ENCODE measurements at regions not wholly inside any gene's neighbourhood (a gene's known extent, or its start where the extent isn't known, plus 50 kb on each side); places are given as distances from the start of the nearest gene placed in this dataset.

GRCh38 chr13:62057286-62057685 lies 641.6 kb upstream of the PCDH20 start:
- no peak for TF ChIP-seq CTCF (IDR thresholded peaks at IDR 0.05; ENCODE audit: insufficient read depth, low read length, severe bottlenecking)
- Histone ChIP-seq H3K4me3 (ENCODE audit: low read depth, low read length) (no peak overlapping the region), H3K27me3 (ENCODE audit: control insufficient read depth, insufficient read depth, low read length) (no peaks in the 10 kb centered on the region), H3K36me3 (ENCODE audit: control insufficient read depth, insufficient read depth, low read length) (no peaks in the 10 kb centered on the region)
- FAIRE-seq = no peak
- no peak for DNase-seq (ENCODE audit: low read depth)

- TF ChIP-seq CTCF (IDR thresholded peaks at IDR 0.05; ENCODE audit: insufficient read depth, low read length, severe bottlenecking) = no peak
- DNase-seq (ENCODE audit: low read depth) (no peak), FAIRE-seq (no peak)
These were observed 634.3 kb upstream of the PCDH20 start for GRCh38 chr13:62049992-62050391.

GRCh38 chr13:62046512-62046911 lies 630.9 kb upstream of the PCDH20 start:
- FAIRE-seq = no peak
- H3K4me3 ChIP-seq (ENCODE audit: low read depth, low read length) = no peak overlapping the region

More at GRCh38 chr13:62049992-62050391, 634.3 kb upstream of the PCDH20 start:
- H3K36me3 ChIP-seq (ENCODE audit: control insufficient read depth, insufficient read depth, low read length) = no peaks in the 10 kb centered on the region
- no peaks in the 10 kb centered on the region for H3K27me3 ChIP-seq (ENCODE audit: control insufficient read depth, insufficient read depth, low read length)
- no peak overlapping the region for H3K4me3 ChIP-seq (ENCODE audit: low read depth, low read length)

GRCh38 chr13:62043600-62043999 lies 628.0 kb upstream of the PCDH20 start:
- no peak for TF ChIP-seq CTCF (IDR thresholded peaks at IDR 0.05; ENCODE audit: insufficient read depth, low read length, severe bottlenecking)
- FAIRE-seq = no peak
- no peak for DNase-seq (ENCODE audit: low read depth)
- Histone ChIP-seq H3K36me3 (ENCODE audit: control insufficient read depth, insufficient read depth, low read length) (no peaks in the 10 kb centered on the region), H3K4me3 (ENCODE audit: low read depth, low read length) (no peak overlapping the region), H3K27me3 (ENCODE audit: control insufficient read depth, insufficient read depth, low read length) (no peaks in the 10 kb centered on the region)

More at GRCh38 chr13:62046512-62046911, 630.9 kb upstream of the PCDH20 start:
- Histone ChIP-seq H3K27me3 (ENCODE audit: control insufficient read depth, insufficient read depth, low read length) (no peaks in the 10 kb centered on the region), H3K36me3 (ENCODE audit: control insufficient read depth, insufficient read depth, low read length) (no peaks in the 10 kb centered on the region)
- no peak for DNase-seq (ENCODE audit: low read depth)
- TF ChIP-seq CTCF (IDR thresholded peaks at IDR 0.05; ENCODE audit: insufficient read depth, low read length, severe bottlenecking) = no peak

- no peak for TF ChIP-seq CTCF (IDR thresholded peaks at IDR 0.05; ENCODE audit: insufficient read depth, low read length, severe bottlenecking)
- FAIRE-seq (no peak), DNase-seq (ENCODE audit: low read depth) (no peak)
- Histone ChIP-seq H3K27me3 (ENCODE audit: control insufficient read depth, insufficient read depth, low read length) (no peaks in the 10 kb centered on the region), H3K36me3 (ENCODE audit: control insufficient read depth, insufficient read depth, low read length) (no peaks in the 10 kb centered on the region), H3K4me3 (ENCODE audit: low read depth, low read length) (no peak overlapping the region)
These were observed 625.2 kb upstream of the PCDH20 start for GRCh38 chr13:62040806-62041205.

- DNase-seq (ENCODE audit: low read depth) (no peak), FAIRE-seq (no peak)
- Histone ChIP-seq H3K27me3 (ENCODE audit: control insufficient read depth, insufficient read depth, low read length) (no peaks in the 10 kb centered on the region), H3K36me3 (ENCODE audit: control insufficient read depth, insufficient read depth, low read length) (no peaks in the 10 kb centered on the region), H3K4me3 (ENCODE audit: low read depth, low read length) (no peak overlapping the region)
- no peak for TF ChIP-seq CTCF (IDR thresholded peaks at IDR 0.05; ENCODE audit: insufficient read depth, low read length, severe bottlenecking)
These were observed 624.4 kb upstream of the PCDH20 start for GRCh38 chr13:62040078-62040477.
